NT2/D1 (cell line): ENCODE measurements at regions not wholly inside any gene's neighbourhood (a gene's known extent, or its start where the extent isn't known, plus 50 kb on each side); places are given as distances from the start of the nearest gene placed in this dataset.

Experiments used
- DNase-seq: peaks from one replicate; pipeline ENCODE4 v3.0.0-alpha.2; 2011; ENCODE audit warnings: low read depth, low spot score
- H3K27me3 ChIP-seq: 2 replicates; pipeline ENCODE4 v1.6.0; 2011; ENCODE audit warnings: mild to moderate bottlenecking; ENCODE audit not compliant: insufficient read length, insufficient read depth
- H3K36me3 ChIP-seq: 2 replicates; pipeline ENCODE4 v1.6.1; 2011; ENCODE audit warnings: mild to moderate bottlenecking, low read length, mixed read lengths; ENCODE audit not compliant: insufficient read depth, insufficient read length
- H3K4me1 ChIP-seq: 2 replicates; pipeline ENCODE4 v1.5.1; 2011; ENCODE audit not compliant: insufficient read depth, insufficient read length
- H3K4me3 ChIP-seq: 2 replicates; pipeline ENCODE4 v1.5.1; 2011; ENCODE audit warnings: low read depth; ENCODE audit not compliant: insufficient read length
- H3K9ac ChIP-seq: 2 replicates; pipeline ENCODE4 v1.6.0; 2011; ENCODE audit warnings: low read depth; ENCODE audit not compliant: insufficient read length
- H3K9me3 ChIP-seq: 2 replicates; pipeline ENCODE4 v1.5.1; 2011; ENCODE audit warnings: mild to moderate bottlenecking, low read length; ENCODE audit not compliant: insufficient read depth
- SUZ12 ChIP-seq: IDR thresholded peaks from 2 replicates; pipeline ENCODE4 v1.6.1; 2011; ENCODE audit not compliant: insufficient read length, insufficient read depth; ENCODE audit errors: extremely low read depth
- YY1 ChIP-seq: IDR thresholded peaks from 2 replicates; pipeline ENCODE4 v1.6.1; 2011; ENCODE audit not compliant: insufficient read length, insufficient read depth
- ZNF274 ChIP-seq: IDR thresholded peaks from 2 replicates; pipeline ENCODE4 v1.6.1; 2011; ENCODE audit warnings: mild to moderate bottlenecking, low read depth, low read length

GRCh38 chr20:60107621-60108390, 149.6 kb downstream of the CDH26 start:
- H3K4me3 ChIP-seq, result no peak overlapping the region
- H3K27me3 ChIP-seq, result peaks cover 30% of the 10 kb centered on the region
- no peaks in the 10 kb centered on the region for H3K9me3 ChIP-seq
- peaks cover 14% of the 10 kb centered on the region for H3K4me1 ChIP-seq
- TF ChIP-seq YY1 (no peak), SUZ12 (no peak), ZNF274 (no peak)
- no peaks in the 10 kb centered on the region for H3K36me3 ChIP-seq
- DNase-seq, result no peak
- no peak overlapping the region for H3K9ac ChIP-seq

- TF ChIP-seq ZNF274 (no peak), YY1 (no peak)
- Histone ChIP-seq H3K36me3 (no peaks in the 10 kb centered on the region), H3K4me3 (no peak overlapping the region), H3K27me3 (peaks cover 24% of the 10 kb centered on the region), H3K9ac (no peak overlapping the region), H3K4me1 (peaks cover 14% of the 10 kb centered on the region), H3K9me3 (no peaks in the 10 kb centered on the region)
- no peak for DNase-seq
Measured at GRCh38 chr20:60108397-60108796, 150.2 kb downstream of the CDH26 start.

- H3K27me3 ChIP-seq, result peaks cover 15% of the 10 kb centered on the region
Measured at GRCh38 chr20:60113024-60113724, 155.0 kb downstream of the CDH26 start.

GRCh38 chr20:60113771-60114170, 155.5 kb downstream of the CDH26 start:
- peaks cover 6% of the 10 kb centered on the region for H3K4me1 ChIP-seq
- H3K9me3 ChIP-seq, result no peaks in the 10 kb centered on the region
- DNase-seq, result no peak
- H3K9ac ChIP-seq, result no peak overlapping the region
- no peaks in the 10 kb centered on the region for H3K36me3 ChIP-seq
- peaks cover 17% of the 10 kb centered on the region for H3K27me3 ChIP-seq
- TF ChIP-seq YY1, result no peak
- TF ChIP-seq SUZ12, result no peak
- TF ChIP-seq ZNF274, result no peak
- H3K4me3 ChIP-seq, result no peak overlapping the region

More at GRCh38 chr20:60113024-60113724, 155.0 kb downstream of the CDH26 start:
- DNase-seq, result no peak
- H3K9me3 ChIP-seq, result no peaks in the 10 kb centered on the region
- peaks cover 6% of the 10 kb centered on the region for H3K4me1 ChIP-seq
- TF ChIP-seq YY1 (no peak), ZNF274 (no peak), SUZ12 (no peak)
- H3K36me3 ChIP-seq, result no peaks in the 10 kb centered on the region
- no peak overlapping the region for H3K4me3 ChIP-seq
- H3K9ac ChIP-seq, result no peak overlapping the region

- Histone ChIP-seq H3K4me3 (no peak overlapping the region), H3K36me3 (no peaks in the 10 kb centered on the region), H3K9ac (no peak overlapping the region), H3K9me3 (no peaks in the 10 kb centered on the region), H3K27me3 (peaks cover 18% of the 10 kb centered on the region), H3K4me1 (peaks cover 6% of the 10 kb centered on the region)
- no peak for DNase-seq
- no peak for TF ChIP-seq YY1
- no peak for TF ChIP-seq ZNF274
- TF ChIP-seq SUZ12, result no peak
Measured at GRCh38 chr20:60115451-60115850, 157.2 kb downstream of the CDH26 start.

- Histone ChIP-seq H3K27me3 (peaks cover 21% of the 10 kb centered on the region), H3K36me3 (no peaks in the 10 kb centered on the region), H3K9me3 (no peaks in the 10 kb centered on the region), H3K9ac (no peak overlapping the region), H3K4me3 (no peak overlapping the region), H3K4me1 (no peaks in the 10 kb centered on the region)
- TF ChIP-seq YY1 (no peak), ZNF274 (no peak), SUZ12 (no peak)
- peak; percentile 13 for DNase-seq
Measured at GRCh38 chr20:60116128-60116909, 158.1 kb downstream of the CDH26 start.

- DNase-seq, result no peak
- Histone ChIP-seq H3K9me3 (no peaks in the 10 kb centered on the region), H3K4me3 (no peak overlapping the region), H3K4me1 (no peaks in the 10 kb centered on the region), H3K36me3 (no peaks in the 10 kb centered on the region), H3K9ac (no peak overlapping the region), H3K27me3 (peaks cover 26% of the 10 kb centered on the region)
- TF ChIP-seq ZNF274, result no peak
- no peak for TF ChIP-seq YY1
- no peak for TF ChIP-seq SUZ12
Measured at GRCh38 chr20:60117065-60117464, 158.8 kb downstream of the CDH26 start.
